ENCODE measurements at regions not wholly inside any gene's neighbourhood (a gene's known extent, or its start where the extent isn't known, plus 50 kb on each side); places are given as distances from the start of the nearest gene placed in this dataset.

DNA sequence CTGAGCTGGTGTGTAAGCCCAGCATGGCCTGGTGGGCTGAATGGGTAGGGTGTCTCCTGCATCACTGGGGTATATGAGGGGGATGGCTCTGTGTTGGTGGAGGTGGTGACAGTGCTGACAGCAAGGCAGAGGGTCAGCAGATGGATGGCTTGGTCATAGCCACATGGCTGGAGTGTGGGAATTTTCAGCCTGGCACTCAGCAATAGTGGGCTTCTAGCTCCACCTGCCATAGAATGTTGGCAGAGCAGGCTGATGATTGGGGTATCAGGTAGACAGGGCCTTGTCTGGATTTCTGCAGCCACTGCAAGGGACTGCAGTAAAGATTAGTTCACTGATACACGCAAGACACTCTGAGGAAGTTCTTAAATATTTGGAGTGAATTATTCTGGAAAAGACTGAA lies 137.5 kb upstream of the BACH2 start:
- no peak for DNase-seq

DNA sequence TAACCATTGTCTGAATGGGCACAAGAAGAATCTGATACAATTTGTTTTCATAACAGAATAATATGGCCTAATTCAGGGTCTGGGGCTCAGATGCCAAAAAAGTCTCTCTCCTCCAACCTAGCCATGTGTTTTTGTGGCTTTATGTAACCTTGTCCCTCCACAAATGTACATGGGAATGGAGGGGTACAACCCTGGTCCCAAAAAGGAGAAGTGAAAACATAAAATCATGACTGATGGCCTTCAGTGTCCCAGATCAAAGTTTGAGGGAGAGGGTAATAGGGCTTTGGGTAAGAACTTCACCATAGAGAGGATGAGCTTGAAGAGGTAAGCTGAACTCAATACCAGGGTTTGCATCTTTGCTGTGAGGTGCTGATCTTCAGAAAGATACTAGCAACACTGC lies 136.3 kb upstream of the BACH2 start:
- DNase-seq: no peak

DNA sequence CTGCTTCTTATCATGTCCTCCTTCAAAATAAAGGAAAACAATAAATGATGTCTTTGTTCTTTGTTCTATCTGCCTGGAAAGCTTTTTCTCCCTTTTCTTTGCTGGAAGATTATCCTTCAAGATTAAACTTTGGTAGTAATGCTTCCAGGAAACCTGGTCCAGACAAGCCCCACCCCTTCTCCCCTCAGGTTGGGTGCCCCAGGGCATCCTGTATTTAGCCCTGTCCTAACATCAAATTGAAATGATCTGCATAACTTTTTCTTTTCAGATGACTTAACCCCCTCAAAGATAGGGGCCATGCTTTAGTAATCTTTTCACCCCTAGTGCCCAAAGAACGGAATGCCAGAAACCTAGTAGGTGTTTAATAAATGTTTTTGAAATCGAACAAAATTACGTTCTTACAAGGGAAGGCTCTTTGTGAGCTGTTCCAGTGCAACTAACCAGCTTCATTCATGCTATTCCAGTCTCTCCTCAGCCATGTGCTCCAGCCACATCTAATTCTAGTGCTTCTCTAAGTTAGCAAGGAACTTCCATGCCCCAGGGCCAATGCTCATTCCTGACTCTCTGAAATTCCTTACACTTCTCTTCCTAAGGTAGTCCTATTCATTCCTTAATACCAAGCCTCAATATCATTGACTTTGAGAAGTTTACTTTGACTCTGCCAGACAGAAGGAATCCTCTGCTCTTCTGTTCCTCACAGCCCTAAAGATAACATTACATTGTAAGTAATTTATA lies 135.6 kb upstream of the BACH2 start:
- DNase-seq: no peak

DNA sequence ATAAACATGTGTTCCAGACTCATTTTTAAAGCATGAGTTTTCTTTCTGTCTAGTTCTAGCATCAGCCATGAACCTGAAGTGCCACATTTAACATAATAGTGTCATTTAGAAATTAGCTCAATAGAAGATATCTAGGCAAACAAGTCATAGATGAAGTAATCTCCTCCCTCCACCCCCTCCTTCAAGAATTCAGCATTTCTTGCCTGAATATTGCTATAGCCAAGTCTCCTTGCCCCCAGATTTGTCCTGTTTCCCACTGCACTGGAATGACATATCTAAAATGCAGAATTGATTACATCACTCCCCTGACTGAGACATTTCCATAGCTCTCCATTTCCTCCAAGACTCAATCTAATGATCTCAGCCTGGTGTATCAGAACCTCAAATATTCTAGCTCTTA lies 134.9 kb upstream of the BACH2 start:
- DNase-seq: no peak

DNA sequence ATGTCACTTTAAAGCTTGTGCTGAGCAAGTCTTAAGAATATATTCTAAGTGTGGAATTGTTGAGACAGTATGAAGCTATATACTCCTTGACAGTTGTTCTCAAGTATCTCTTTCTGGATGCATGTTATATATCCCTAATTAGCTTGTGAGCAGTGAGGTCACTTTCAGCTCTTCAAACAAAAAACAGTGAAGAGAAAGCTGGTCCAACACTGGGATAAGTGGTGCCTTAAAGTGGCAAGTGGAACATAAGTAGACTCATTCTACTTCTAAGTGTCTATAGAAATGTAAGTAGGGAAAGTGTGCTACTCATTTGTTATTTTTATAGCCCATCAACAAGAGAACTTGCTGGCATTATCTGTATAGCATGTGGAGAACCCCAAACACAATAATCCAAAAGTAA lies 133.1 kb upstream of the BACH2 start:
- no peak for DNase-seq

DNA sequence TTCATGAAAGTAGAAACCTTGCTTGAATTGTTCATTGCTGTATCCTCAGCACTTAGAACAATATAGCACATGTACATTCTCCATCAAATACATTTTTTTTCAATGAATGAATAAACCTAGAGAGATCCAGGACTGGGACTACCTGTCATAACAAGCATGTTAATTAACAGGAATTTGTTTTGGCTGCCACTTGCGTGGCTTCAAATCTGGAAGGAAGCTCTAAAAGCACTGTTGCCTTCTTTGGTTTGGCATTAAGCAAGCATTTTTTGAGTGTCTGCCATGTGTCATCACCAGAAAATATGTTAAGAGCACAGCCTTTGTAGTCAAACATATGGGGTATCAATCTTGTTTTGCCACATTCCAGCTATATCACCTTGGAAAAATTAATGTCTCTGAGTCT lies 131.9 kb upstream of the BACH2 start:
- DNase-seq: peak; percentile 69

DNA sequence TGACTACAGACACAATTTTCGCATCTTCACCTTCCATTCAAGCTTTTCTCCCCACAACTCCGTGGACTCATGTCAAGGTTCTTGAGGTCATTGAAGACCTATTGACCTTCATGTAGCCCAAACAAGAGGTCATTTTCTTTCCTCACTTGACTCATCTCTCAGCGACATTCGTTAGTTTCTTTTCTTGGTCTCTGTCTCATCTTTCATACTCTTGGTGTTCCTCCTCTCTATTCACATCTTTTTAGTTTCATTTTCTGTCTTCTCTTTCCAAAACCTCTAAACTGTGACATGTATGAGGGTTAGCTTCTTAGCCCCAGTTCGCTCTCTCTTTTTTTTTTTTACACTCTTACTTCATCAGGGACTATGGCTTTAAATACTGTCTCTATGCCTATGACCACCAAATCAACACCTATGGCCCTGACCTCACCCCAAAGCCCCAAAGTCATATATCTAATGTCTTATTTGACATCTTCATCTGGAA lies 128.6 kb upstream of the BACH2 start:
- DNase-seq: no peak

DNA sequence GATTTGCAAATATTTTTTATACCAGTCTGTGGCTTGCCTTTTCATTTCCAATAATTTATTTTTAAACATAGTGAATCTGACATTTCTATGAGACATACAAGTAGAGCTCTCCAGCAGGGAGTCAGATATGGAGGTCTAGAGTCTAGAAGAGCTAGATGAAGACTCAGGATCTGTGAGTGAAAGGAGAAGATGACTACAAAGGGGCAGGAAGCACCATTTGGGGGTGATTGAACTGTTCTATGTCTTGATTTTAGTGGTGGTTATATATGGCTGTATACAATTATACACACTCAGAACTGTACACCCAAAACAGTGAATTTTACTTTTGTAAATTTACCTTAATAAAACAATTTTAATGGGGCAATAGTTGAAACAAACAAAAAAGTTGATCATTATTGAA lies 127.9 kb upstream of the BACH2 start:
- DNase-seq: no peak

DNA sequence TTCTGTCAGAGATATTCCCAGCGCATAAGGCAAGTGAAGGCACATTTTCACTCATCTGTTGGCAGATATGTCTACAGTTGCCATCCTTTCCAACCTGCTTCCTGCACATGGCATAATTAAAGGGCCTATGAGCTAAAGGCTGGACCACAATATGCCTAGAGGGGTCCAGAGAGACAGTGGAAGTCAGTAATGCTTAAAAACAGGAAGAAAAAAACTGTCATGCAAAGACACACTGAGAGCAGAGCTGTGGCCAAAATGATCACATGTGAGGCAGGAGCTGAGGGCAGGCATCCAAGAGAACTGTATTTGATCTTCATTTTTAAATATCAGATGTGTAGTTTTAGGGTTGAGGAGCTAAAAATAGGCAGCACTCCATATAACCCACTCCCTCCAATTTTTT lies 125.0 kb upstream of the BACH2 start:
- DNase-seq: peak; percentile 83

DNA sequence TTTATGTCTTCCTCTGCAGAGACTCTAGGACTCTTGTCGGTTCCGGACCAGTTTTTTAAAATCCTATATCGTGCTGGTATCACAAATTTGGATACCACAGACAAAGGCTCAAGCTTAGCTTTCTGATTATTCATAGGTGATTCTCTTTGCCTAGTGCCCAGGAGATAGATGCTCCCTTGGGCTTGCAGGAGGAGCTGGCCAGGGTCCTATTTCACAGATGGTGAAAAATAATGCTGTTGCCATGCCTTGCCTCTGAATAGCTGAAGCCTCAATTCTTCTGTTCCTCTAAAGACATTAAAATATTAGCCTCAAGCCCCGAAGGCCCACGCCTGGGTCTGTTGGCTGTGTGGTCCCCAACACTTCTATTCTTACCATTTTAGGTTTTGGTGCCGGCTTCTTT lies 123.9 kb upstream of the BACH2 start:
- peak; percentile 50 for DNase-seq

DNA sequence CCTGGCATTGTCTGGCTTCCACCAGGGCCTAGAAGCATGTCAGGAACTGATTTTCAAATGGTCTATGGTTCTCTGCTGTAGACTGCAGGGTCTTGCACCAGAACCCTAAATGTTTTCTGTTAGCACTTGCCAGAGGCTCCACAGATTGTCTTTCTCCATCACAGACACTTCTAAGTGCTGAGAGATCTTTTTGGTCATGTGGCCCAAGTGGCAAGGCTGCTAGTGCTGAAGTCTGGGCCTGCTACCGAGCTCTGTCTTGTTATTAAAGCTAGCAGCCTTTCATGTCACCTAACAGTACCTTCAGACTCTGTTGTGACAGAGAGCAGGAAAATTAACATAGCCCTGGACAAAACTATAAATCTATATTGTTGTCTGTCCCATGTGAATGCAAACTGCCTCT lies 120.7 kb upstream of the BACH2 start:
- no peak for DNase-seq

DNA sequence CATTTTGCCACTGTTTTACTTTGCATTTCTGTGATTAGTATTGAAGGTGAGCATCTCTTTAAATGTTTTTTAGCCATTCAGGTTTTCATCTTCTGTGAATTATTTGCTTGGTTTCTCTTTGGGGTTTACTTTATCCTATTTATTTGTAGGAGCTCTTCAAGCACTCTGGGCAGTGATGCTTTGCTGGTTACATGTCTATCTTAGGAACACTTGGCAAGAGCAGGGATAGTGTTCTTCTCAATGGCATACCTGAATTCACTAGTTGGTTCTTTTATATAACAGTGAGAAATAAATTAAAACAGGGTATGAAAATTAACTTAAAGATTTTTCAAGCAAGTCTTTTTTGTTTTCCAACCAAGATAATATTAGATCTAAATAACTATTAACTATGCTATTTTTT lies 119.7 kb upstream of the BACH2 start:
- DNase-seq: no peak

DNA sequence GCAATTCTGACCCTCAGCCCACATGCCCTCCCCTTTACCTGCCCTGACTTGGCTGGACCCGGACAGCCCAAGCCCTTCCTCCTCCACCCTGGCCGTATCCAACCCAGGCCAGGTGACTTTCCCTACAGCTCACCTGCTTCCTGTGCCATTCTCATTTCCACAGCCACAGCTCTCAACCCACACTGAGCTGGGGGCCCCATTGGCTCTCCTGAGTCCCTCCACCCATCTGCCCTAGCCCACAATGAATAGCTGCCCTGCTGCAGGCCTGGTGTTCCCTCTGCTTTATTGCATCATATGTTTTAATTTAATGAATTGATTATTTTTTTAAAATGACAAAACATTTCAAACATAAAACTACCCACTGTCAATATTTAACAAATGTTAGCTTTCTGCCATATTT lies 118.5 kb upstream of the BACH2 start:
- no peak for DNase-seq

DNA sequence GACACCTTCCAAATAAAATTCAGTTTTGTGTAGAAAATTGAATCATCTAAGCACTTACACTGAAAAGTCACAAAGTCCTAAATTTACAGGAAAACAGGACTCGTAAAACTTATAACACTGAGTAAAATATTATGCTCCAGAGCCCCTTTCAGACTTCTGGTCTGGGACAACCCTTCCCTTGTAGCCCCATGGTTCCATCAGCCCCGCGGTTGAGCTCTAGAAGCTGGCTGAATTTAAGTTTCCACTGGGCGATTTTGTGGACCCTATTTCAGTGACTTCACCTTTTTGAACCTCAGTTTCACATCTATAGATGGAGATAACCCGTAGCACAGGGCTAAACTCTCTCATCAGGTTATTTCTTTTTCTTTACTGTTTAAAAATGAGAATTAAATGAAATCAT lies 117.7 kb upstream of the BACH2 start:
- no peak for DNase-seq

DNA sequence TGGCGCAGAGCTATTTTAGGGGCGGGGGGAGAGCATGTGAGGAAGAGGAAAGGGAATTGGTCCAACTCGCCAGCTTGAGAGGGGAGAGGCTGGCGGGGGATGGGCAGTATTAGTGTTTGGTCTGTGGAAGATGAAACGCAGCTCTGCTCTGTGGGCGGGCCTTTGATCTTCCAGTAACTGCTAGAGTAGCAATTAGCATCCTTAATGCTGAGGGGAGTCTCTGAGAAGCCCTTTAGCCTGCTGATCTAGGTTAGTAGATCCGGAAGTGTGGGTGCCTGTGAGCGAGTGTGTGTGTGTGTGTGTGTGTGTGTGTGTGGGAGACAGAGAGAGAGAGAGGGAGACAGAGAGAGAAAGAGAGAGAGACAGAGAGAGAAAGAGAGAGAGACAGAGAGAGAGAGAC lies 117.2 kb upstream of the BACH2 start:
- DNase-seq: peak; percentile 83

DNA sequence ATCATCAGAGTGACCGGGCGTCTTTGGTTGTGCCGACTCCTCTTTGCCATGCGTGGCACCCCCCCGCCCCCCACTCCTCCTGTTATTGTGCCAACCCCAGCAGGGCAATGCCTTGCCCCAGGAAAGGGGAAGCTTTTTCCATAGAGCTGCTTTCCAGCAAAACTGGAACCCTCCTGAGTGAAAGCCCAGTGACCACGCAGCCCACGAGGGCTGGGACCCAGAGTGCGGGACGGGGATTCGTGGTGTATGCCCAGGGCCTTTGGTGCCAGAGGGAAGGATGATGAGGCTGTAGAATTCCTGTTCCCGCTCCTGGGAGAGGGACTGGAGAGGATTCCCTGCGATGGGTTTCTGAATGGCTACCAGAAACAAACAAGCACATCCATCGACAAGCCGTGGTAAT lies 116.8 kb upstream of the BACH2 start:
- no peak for DNase-seq

DNA sequence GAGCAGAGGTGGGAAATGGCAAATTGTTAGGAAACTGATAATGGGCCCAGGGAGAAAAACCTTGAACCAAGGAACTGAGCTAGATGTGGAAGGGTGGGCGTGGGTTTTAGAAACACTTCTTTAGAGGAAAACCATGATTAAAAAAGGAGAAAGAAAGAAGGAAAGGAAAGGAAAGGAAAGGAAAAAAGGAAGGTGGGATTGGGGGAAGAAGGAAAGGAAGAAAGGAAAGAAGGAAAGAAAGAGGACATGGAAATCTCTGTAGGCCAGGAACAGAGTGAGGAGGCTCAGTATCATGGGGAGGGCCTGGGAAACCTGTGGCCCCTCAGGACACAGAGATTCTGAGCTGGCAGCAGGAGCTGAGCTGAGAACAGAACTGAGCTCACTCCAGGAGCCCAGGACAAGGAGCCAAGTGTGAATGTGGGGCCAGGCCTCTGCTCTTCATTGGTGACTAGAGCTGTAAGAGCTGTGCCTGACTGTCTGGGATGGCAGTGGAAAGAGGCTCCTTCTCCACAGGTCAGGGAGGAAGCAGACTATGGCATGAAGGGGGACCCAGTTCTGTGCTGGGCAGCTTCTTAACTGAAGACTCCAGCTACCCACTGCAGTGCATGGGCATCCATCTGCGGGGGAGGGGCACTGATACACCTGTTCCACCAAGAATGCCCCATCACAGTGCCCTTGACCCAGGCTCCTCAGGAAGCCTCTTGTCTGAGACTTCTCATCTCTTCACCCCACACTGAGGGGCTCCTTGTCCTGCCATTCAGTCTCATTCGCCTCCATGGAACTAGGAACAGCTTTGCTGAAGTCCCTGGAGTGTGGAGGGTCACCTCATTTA lies 116.1 kb upstream of the BACH2 start:
- DNase-seq: no peak

DNA sequence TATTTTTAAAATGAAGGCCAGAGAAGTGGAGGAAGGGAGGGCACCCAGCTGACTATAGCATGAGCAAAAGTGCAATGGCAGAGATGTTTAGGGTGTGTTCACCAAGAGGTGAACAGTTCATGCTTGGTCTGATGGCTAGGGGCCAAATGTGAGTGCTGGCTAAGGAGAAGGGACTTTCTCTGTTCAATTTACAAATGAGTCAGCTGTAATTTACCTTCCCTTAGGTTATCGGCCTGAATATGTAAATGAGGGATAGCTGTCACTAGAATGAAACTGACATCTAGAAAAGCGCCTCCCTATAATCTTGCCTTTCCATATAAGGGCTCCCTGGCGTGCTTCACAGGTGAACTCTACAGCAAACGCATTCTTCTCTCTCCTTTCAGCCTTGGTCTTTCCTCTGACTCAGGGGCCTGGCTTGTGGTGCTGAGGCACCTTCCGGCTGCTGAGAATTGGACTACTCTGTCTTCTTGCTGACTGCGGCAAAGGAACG lies 114.7 kb upstream of the BACH2 start:
- no peak for DNase-seq

DNA sequence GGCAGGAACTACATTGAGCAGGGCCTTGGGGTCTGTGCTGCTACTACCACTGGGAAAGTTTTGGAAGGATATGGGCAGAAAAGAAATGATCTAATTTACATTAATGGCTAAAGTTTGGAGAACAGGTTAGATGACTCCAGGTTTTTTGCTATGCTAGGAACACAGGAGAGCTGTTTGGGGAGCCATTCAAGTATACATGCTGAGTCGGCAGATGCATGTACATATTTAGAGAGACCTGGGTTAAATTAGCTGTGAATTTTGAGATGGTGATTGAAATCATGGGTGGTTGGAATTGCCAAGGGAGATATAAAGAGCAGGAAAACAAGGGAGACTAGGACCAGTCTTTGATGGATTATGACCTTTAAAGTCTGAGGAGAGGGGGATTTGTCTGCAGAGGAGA lies 113.1 kb upstream of the BACH2 start:
- no peak for DNase-seq

DNA sequence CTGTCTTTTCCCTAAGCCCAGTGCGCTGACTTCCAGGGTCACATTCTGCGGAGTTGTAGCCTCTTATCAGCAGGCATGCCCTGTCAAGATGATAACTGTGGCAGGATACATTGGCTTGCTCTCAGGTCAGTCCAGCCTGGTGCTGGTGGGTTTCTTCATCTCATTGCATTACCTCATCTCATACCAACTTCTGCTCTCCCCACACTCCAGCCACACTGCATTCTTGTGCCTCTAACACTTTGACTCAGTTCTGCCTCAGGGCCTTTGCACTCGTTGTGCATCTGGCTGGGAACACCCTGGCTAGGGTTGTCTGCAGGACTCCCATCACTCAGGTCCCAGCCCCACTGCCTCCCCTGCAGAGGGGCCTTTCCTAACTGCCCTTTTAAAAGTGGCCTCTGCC lies 110.3 kb upstream of the BACH2 start:
- no peak for DNase-seq

DNA sequence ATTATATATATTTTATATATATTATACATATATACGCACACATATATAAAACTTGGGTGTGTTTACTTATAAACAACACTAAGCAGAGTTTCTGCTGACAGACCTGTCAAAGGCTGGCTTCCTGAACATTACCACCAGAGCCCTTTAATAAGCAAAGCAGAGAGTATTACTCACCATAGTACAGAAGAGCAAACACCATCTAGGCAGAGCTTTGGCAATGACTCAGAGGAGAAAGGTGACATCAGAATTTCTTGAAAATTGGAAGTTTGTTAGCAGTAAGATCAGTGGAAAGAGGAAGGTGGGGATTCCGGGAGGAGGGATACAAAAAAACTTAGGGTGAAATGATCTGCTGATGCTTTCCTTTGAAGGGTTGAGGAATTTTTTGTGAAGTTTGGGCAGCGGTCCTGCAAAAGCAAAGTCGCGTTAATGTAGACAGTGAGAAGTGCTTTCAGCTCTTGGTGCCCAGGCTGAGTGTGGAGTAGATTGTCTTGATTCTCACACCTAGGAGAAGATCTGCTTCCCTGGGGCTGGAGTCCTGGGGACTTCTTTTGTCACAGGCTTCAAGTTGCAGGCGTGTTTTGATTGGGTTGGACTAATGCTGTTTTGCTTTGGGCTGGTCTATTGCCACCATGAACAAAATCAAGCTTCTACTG lies 109.6 kb upstream of the BACH2 start:
- peak; percentile 12 for DNase-seq

DNA sequence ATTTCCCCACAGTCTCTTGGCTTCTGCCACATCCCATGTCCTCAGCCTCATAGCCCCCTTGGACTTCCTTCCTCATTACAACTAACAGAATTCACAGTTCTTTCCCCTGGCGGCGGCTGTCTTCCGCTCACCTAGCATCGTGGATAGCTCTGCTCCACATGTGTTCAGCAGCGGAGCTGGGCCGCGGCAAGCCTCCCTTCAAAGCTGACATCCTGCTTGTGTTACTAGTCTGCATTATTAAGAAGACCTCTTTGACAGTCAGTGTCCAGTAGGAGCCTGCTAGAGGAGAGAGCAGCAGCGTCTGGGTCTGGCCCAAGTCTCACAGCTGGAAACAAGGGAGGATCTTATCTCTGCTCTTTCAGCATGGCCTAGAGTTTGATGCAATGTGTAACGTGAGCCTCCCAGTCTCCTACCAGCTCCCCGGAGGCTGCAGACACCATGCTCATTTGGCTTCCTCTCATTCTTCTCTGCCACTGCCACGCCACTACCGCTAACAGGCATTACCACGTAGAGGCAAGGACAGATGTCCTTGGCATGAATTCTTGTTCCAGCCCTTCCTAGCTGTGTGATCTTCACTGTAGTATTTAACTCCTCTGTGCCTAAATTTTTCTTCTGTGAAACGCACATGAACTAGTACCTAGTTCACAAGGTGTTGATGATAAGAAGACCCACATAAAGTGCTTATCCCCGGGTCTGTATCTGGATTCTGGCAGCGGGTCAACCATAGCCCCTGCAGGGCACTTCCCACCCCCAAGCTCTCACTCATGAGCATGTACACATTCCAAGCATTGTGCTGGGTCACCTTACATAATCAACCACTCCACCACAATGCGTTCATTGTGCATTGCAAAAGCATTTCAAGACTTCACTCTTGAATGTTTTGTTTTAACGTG lies 107.1 kb upstream of the BACH2 start:
- no peak for DNase-seq

DNA sequence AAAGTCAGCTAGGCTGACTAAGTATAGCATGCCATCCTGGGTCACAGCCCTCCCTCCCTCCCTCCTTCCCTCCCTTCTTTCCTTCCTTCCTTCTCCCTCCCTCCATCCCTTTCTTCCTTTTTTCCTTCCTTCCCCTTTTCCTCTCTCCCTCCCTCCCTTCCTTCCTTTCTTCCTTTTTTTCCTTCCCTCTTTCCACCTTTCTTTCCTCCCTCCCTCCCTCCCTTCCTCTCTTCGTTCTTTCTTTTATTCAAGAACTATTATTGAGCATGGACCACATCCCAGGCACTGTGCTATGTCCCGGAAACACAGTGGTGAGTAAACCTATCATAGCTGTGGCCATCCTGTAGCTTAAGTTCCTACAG lies 106.2 kb upstream of the BACH2 start:
- DNase-seq: no peak

All from NCI-H446 treated with DMSO at 0.1 percent for 48 hours (cell line).